Embryonic facial prominence (tissue), 1 donor: ENCODE measurements at regions not wholly inside any gene's neighbourhood (a gene's known extent, or its start where the extent isn't known, plus 50 kb on each side); places are given as distances from the start of the nearest gene placed in this dataset.

ENCODE experiments used
- DNase-seq: peaks from one replicate; pipeline ENCODE4 v3.0.0-alpha.2; 2016; ENCODE audit errors: extremely low spot score

DNA sequence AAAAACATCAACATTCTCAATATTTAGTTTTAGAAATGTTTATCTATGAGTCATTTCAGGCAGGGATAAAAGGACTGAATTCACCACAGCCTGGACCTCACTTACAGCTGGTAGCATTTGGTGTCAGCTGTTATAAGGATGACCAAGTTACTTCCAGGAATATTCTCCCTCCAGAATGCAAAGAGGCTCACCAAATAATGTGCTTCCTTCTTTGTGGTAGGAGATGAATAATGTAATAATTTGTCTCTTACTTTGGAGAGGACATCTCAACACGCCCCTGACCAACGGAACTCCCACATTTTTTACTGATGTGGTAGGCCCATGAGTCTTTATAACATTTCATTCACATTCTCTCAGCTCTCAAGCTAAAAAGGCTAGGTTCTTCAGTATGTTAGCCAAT lies 825.9 kb upstream of the GRAMD2B start:
- DNase-seq, result no peak

DNA sequence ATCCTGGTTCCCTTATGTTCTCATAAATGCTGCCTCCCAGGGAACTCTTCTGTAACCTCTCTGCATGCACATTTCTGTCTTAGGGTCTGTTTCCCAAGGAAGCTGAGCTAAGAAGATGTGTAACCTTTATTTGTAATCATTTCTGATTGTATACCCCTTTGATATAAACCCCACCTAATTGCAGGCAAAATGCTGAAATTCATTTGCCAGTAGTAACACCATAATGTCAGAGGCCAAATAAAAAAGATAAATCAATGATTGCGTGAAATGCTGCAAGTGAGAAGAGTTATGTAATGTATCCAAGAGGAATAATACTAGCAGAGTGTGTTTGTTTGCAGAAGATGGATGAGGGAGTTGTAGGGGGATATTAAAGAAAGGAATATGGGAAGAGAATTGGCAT lies 822.6 kb upstream of the GRAMD2B start:
- DNase-seq, result no peak

DNA sequence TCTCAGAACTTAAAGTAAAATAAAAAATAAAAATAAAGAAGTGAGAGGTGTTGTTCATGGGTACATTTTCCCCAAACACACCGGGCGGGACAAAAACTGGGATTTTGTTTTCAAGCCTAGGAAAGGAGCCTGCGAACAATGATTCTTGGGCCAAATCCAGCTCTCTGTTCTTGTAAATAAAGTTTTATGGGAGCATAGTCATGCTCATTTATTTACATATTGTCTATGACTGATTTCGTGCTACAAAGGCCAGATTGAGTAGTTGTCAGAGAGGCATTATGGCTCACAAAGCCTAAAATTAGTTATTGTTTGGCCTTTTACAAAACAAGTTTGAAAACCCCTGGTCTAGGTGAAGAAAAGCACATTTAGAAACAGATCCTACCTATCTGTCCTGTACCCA lies 821.0 kb upstream of the GRAMD2B start:
- no peak for DNase-seq

DNA sequence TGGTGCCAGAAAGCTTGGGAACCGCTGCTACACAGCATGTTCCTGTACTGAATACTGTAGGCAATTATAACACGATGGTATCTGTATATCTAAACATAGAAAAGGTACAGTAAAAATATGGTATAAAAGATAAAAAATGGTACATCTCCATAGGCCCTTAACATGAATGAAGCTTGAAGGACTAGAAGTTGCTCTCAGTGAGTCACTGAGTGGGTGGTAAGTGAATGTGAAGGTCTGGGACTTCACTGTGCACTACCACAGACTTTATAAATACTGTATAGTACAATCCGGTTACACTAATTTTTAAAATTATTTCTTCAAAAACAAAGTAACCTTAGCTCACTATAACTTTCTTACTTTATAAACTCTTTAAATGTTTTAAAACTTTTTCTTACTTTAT lies 819.9 kb upstream of the GRAMD2B start:
- DNase-seq, result no peak

DNA sequence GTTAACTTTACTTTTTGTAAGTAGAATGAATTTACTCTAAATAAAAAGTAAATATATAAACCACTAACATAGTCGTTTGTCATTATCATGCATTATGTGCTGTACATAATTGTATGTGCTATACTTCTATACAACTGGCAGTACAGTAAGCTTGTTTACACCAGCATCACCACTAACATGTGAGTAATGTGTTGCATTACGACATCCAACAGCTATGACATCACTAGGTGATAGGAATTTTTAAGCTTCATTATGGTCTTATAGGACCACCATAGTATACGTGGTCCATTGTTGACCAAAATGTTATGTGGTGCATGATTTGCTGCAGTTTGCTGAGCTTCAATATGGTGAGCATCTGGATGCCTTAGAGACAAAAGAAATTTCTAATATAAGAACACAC lies 819.1 kb upstream of the GRAMD2B start:
- DNase-seq, result no peak

DNA sequence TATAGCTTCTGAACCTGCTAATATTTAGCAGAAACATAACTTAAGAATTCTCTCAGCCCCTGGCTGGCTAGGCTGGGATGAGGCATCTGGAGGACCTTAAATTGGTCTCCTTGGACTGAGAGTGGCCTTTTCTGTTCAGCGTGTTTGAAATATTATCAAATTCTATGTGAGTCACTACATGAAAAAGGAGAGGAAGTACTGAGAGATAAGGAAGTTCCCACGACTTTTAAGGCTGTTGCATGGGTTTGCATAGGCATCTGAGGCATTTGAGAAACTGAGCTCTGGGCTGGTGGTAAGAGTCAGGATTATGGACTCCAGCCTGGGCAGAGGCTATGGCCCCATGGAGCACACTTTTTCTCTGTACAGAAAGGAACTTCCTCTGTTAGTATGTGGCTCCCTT lies 816.2 kb upstream of the GRAMD2B start:
- no peak for DNase-seq

DNA sequence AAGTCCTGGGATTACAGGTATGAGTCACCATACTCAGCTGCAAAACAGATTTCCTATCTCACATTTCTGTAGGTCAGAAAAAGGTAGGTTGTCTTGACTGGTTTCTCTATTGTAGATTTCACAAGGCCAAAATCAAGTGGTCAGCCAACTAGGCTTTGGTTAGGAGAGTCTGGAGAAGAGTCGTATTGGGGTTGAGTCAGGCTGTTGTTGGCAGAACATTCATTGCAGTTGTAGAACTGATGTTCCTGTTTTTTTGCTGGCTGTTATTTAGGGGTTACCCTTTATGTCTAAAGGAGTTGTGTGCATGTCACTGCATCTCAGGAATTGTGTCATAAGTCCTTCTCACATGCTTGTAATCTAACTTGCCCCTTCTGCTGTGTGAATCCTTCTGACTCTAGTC lies 814.2 kb upstream of the GRAMD2B start:
- DNase-seq, result no peak

DNA sequence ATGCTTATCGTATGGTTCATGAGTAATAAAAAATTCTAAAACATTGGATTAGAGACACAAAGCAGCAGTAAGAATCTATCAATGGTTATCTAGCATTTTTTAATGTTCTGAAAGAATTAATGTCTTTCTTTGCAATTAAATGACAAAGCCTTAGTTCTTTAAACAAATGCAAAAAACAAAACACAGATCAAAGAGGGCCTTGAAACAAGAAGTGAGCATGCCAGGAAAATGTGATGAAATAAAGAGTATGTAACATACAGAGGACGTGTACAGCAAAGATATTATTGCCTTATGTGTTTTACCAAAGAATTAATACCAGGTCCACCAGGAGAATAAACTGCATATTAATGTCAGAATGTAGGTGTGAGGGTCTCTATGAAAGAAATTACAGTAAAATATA lies 812.3 kb upstream of the GRAMD2B start:
- DNase-seq, result no peak

DNA sequence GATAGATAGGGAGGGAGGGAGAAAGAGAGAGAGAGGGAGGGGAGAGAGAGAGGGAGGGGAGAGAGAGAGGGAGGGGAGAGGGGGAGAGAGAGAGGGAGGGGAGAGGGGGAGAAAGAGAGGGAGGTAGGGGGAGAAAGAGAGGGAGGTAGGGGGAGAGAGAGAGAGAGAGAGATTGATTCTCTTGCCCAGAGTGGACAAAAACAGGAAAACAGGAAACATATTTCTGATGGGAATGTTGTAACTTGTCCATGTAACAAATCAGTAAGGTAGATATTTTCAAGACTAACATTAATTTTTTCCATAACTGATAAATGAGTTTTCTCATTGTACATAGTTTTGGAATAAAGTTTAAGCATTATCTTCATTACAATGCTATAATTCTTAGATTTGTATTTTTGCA lies 811.7 kb upstream of the GRAMD2B start:
- DNase-seq, result no peak

DNA sequence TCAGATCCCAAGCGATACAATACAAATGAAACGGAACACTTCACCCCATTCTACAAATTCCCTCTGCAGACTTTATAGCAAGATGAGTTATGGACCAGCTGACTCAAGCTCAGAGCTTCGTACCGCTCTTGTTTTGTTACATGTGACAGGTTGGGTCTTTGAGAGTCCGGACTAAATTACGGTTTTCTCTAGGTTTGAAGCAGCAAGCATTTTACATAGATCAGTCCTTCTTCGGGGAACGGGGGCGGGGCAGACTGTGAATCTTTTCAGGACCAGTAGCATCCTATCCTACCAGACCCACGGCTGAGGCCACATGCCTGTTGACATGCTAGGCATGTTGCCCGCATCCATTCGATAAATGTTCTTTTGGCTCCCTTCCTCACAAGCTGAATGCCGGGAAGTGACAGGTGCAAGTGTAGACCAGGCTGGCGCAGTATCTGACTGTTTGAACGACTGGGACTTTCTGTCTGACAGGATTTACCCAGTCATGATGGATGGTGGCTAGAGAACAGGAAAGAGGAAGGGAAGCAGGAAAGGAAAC lies 811.0 kb upstream of the GRAMD2B start:
- no peak for DNase-seq

DNA sequence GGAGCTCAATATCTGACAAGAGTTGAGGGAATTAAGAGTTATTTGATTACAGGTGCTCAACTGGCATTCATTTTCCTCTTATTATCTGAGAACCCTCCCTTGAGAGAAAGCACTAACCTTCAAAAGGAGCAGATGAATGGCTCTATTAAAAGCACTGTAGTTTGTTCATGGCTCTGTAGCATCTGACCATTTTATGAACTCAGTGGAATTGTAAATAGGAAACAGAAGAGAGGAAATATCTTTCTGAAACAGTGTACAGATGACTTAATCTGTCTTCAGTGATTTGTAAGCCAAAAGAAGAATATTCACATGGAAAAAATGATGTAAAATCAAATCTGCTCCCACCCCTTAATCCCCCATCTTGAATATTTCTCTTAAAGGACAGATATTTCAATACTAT lies 810.4 kb upstream of the GRAMD2B start:
- peak; percentile 43 for DNase-seq

DNA sequence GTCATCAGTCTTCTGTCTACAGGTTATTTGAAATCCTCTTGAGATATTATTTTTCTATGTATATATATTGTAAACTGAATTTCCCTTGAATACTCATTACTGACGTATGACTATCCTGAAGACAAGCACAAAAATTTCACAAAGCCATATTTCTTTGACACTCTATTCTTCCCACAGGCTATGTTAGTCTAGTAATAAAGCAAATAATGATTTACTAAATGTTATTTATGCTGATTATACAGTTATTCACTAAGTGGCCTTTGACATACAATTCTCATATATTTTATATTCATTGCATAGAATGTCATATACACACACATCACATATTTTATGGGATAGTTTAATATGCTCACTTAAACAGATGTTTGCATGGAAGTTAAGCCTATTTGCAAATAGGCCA lies 793.0 kb upstream of the GRAMD2B start:
- DNase-seq, result no peak

DNA sequence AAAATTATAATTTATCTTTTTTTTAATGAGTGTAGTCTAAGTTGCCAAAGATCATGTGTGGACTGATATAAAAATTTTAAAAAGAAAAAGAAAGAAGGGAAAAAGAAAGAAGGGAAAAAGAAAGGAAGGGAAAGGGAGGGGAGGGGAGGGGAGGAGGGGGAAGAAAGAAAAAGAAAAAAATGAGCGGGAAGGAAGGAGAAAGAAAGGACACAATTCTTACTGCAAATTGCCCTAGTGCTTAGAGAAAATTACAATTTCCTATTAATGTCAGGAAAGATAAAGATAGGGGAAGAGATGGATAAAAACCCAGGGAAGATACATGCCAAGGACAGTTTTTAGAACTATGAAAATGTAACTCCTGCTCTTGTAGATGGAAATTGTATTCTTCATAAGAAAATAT lies 789.7 kb upstream of the GRAMD2B start:
- DNase-seq, result no peak

DNA sequence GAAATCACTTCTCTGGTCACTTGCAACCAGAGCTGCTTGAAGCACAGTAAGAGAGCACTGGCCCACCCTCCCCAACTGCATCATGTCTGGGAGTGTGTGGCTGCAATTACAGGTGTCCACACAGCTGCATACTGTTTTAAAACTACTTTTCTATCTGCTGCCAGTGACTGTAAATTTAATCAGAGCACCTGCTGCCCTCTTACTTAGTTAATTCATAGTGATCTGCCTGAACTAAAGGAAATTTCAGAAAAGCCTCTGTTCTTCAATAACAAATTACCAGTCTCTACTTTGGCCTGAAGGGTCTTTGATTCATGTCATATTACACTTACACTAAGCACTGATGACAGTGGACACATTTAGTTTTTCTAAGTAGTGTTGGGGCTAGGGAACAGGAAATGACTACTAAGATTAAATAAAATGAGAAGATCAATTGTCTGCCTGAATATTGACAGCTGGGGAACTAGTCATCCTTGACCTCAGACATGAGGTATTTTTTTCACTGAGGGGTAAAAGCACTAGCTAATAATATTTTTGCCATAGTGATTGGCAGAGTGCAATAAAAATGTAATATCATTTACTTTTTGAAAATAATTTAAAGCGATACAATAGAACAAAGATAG lies 788.9 kb upstream of the GRAMD2B start:
- DNase-seq, result no peak

DNA sequence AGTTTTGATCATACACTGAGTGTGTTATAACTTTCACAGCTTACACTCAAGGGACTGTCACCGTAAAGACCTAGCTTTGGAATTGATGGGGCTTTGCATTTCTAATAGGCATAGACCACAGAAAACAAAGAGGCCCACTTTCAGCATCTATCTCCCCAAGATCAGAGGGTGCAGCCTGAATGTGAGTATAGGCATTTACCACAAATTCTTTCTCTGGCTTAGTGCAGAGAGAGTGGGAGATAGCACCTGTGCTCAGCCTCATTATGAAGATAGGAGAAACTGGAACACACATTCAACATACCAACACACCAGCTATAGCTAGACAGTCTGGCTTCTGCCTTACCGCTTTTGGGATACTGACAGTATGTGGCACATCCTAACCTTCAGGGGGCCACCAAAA lies 783.4 kb upstream of the GRAMD2B start:
- DNase-seq, result no peak

DNA sequence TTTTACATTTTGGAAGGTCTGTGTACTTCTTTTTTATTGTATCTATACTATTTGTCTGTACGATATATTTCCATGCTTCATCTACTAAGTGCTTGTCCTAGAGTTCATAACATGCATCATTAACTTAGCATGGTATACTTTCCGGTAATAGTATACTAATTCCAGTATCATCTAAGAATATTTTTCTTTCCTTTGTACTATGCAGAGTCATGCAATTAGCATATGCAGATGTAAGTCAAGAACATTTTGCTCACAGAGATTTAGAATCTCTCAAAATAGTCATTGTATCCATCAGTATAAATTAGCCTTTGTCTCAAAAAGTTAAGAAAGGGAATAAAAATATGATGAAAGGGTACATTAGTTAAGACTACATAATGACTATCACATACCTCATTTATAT lies 770.4 kb upstream of the GRAMD2B start:
- DNase-seq, result no peak

DNA sequence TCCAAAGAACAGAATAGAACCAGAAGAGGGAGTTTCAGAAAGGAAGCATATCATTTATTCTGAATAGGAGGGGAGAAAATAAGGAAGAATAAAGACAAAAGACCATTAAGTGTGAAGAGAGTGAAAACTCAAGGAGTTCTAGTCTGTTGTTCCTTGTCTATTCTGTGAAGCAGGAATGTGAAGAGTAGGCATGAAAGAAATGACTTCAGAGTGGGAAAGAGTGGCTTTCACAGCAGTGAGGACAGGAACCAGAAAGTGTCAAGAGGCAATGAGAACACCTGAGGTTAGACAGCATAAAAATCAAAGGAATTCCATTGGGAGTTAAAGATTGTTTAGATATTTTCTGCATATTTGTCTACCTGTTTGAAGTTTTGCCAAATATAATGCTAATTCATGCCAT lies 768.8 kb upstream of the GRAMD2B start:
- no peak for DNase-seq

DNA sequence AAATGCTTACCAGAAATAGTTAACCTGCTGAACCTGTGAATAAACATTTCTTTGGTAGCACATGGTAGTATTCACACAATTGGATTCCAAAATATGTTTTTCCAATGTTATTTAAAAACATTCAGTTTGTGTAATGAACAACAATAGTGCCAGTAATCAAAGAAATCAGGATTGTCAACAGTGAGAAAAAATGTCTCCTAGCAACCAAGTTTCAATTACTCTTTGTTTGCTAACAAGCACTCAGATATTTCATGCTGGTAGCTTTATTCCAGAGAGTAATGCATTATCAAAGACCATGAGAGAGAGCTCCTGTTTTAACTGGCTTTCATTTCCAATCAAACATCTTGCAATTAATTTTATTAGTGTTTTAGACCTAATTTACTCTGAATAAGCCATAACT lies 768.1 kb upstream of the GRAMD2B start:
- no peak for DNase-seq

DNA sequence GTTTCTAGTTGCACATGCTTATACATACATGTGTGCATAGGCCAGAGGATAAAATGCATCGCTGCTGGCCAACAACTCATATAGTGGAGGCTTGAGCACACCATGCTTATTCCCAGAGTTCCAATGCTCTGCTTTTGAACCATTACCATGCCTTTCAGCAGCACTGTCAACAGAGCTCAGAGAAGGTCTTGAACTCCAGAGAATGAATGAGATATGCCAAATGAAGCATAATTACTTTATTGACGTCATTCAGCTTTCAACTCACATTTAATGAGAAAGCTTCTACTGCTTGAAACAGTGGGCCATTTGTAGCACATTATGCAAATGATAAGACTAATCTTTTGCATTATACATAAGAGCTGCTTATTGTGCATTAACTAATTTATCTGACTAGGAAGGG lies 765.3 kb upstream of the GRAMD2B start:
- DNase-seq, result no peak

DNA sequence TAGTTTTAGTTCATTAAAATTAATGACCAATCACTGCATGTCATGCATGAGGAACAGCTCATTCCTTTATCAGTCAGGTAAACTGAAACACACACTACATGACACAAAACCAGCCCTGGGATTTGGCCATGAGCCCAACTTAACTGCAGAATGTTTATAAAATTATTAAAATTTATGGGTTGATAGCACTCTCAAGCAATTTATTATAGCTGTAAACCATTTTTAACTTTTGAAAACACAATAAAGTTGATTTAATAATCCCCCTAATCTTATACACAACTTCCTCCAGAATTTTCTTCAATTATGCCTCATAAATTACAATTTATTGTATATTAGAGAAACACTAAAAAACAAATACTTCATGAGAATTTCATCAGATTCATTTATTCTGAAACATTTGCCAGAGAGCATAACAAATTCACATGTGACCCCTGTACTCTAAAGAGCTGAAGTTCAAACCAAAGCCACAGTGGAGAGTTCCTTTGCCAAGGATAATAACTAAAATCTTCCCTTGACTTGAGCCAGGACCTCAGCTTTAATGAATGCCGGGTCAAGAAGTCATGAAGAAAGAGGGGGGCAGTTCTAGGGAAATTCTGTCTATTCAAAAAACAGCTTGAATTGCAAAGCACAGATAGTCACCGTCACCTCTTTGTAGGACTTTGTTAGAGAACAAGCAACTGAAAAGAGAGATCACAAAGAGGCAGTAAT lies 763.7 kb upstream of the GRAMD2B start:
- DNase-seq, result no peak

DNA sequence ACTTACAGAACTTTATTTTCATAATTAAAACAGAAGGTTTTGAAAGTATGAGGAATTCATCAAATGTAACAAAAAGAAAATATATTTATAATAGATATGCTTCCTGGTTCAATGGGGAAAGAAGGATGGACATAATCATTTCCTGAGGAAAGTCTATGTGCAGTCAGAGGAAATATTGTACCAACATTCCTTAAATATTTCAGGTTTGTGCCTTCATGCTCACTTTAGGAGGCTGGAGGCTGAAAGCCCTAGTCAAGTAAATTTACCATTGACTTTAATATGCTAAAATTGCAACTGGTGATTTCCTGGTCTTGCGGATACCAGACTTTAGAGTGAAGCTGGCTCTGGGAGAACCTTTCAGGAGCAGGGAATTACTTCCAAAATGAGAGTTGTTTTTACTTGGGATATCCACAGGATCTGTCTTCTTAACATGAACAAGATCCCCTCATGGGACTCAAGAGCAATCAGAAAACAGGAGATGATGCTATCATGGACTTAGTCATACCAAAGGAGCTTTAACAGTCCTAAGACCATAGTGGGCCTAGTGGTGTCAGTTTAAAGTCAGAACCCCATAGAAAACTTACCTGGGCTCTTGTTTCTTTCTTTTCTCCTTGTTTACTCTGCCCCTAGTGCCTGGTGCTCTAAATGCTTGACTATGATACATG lies 762.8 kb upstream of the GRAMD2B start:
- no peak for DNase-seq

DNA sequence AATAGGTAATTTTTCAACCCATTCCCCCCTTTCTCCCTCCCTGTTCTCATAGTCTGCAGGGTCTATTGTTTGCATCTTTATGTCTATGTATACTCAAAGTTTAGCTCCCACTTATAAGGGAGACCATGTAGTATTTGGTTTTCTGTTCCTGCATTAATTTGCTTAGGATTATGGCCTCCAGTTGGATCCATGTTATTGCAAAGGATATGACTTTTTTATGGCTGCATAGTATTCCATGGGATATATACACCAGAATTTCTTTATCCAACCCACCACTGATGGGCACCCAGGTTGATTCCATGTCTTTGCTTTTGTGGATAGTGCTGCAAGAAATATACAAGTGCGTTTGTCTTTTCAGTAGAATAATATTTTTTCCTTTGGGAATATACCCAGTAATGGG lies 761.6 kb upstream of the GRAMD2B start:
- DNase-seq, result no peak

DNA sequence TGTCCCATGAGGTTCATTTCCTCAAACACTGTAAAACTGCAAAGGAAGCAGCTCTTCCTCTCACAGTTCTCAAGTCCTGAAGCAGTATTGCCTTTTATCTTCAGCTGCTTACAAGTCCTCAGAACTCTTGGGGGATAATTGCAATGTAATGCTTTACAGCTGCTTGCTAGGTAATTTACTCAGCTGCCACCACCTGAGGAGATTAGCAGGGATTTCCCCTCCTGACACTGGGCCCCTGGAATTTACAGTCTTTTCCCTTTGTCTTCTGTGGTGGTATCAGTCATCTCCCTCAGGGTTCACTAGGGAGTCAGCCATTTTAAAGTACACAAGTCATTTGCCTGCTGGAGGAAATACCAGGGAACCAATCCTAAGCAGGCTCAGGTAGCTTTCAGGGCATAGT lies 754.3 kb upstream of the GRAMD2B start:
- DNase-seq, result peak; percentile 14
